GM12873 (cell line): ENCODE measurements at regions not wholly inside any gene's neighbourhood (a gene's known extent, or its start where the extent isn't known, plus 50 kb on each side); places are given as distances from the start of the nearest gene placed in this dataset.

Experiments used
- TF ChIP-seq, protein P1 (sequence below): IDR thresholded peaks from 2 replicates; pipeline ENCODE4 v1.5.1; 2012; ENCODE audit warnings: low read depth, mild to moderate bottlenecking, moderate library complexity, low read length, control low read depth; ENCODE audit not compliant: insufficient read depth; ENCODE audit errors: missing control alignments

- TF ChIP-seq, protein P1, sequence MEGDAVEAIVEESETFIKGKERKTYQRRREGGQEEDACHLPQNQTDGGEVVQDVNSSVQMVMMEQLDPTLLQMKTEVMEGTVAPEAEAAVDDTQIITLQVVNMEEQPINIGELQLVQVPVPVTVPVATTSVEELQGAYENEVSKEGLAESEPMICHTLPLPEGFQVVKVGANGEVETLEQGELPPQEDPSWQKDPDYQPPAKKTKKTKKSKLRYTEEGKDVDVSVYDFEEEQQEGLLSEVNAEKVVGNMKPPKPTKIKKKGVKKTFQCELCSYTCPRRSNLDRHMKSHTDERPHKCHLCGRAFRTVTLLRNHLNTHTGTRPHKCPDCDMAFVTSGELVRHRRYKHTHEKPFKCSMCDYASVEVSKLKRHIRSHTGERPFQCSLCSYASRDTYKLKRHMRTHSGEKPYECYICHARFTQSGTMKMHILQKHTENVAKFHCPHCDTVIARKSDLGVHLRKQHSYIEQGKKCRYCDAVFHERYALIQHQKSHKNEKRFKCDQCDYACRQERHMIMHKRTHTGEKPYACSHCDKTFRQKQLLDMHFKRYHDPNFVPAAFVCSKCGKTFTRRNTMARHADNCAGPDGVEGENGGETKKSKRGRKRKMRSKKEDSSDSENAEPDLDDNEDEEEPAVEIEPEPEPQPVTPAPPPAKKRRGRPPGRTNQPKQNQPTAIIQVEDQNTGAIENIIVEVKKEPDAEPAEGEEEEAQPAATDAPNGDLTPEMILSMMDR: no peak
Observed at GRCh38 chr9:22508790-22509189, 62.2 kb downstream of the DMRTA1 start.

- TF ChIP-seq, protein P1: no peak
Observed at GRCh38 chr9:22512495-22512894, 65.9 kb downstream of the DMRTA1 start.

DNA sequence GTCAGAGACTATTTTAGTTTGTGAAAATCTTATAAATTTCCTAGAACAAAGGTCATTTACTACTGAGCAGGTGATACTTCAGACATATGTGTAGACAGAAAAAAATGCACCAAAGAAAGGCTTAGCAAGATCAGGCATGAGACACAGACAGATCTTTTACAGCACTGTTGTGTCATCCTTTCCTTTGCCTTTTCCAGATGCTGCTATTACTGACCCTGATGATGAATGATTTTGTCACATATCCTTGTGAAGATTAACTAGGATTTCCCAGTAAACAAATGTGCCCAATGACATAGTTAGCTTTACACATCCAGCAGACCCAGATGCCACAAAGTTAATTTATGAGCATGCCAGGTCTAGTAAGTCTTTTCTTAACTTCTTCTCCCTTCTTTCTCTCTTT is 68.2 kb downstream of the DMRTA1 start:
- TF ChIP-seq, protein P1: no peak

DNA sequence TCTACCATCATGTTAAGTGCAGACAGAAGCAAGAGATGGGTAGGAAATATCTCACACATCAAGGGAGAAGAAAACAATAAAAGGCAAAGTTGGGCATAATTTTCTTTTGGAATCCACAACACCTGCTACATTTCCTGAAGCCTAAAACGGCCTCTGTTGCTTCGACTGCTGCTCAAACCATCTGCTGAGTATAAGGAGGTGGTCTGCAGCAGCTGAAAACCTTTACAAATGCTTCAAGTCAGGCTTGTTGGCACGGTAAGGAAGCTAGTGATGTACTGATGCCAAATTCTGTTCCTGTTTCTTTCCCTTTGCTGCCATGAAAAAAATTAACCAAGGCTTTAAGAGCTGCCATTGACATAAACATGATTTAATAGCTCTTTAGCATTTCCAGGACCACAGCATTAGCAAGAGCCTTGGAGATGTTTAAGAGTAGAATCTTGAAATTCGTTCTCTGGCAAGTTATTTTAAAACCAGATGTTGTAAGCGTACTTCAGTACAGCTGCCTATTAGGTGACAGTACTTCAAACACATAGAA is 75.6 kb downstream of the DMRTA1 start:
- TF ChIP-seq, protein P1: no peak

GRCh38 chr9:22528485-22528884 is 81.9 kb downstream of the DMRTA1 start:
- TF ChIP-seq, protein P1: no peak

DNA sequence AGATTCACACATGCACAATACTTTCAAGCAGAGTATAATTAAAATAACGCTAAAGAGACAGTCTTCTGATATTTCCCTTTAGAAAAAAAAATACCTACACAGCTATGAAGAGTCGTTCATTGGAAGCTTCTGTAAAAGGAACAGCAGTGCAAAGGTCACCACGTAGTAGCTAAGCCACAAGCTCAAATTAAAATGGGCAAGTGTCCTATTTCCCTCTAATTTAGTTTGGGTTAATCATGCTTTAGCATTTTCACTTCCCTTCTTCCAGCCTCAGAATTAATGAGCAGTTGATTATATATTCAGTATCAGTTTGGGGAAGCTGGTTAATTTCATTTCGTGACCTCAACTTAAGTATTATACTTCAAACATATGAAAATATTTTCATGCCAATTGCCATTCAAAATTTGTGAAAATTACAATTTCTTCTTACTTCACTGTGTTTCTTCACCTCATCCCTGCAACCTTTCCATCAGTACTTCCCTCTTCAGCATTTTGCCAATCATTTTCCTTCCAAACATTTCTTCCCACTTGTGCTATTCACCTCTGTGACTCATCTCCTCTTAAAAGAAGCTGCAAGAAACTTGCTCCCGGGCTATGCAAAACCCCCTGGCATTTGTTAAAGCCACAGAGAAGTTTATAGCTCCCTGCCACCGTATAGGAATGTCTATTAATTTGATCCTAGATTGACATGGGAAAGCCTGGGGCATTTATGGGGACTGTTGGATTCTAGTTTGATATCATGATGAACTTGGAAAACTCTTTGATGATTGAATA is 83.0 kb downstream of the DMRTA1 start:
- TF ChIP-seq, protein P1: no peak

DNA sequence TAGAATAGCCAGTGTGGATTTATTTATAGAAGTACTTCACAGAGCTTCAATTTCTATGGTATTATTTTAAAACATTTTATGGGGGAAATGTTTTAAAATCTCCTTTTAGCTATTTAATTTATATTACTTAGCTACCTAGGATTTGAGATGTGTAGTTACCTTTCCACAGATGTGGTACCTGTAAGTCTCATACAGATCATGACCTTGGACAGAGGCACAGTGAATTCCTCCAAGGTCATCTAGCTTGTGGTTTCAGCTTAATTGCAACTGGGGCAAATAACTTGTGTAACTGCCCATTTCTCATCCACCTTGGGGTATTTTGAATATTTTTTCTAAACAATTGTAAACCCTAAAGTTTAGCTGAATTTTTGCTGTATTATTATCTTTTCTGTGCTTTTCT is 89.2 kb downstream of the DMRTA1 start:
- TF ChIP-seq, protein P1: no peak
